ENCODE measurements at regions not wholly inside any gene's neighbourhood (a gene's known extent, or its start where the extent isn't known, plus 50 kb on each side); places are given as distances from the start of the nearest gene placed in this dataset.

DNA sequence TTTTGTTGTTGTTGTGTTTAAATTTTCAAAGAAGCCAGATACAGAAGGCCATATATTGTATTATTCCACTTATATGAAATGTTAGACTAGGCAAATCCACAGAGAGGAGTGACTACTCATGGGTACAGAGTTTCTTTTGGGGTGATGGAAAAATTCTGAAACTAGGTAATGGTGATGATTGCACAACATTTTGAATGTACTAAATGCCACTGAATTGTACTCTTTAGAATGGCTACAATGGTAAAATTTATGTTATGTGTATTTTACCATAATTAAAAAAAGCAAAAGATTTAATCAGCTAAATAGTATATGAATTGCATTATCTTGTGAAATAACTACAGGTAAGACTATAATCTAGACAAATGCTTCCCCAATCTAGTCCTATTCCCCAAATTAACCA lies 733.6 kb upstream of the TMEM132C start (continued):
- no peak for TF ChIP-seq BHLHE40 (IDR thresholded peaks at IDR 0.05; ENCODE audit: borderline replicate concordance in 1 of 2, low read depth in 2 of 2, low read length in 1 of 2)
- no peak for TF ChIP-seq MEF2A (IDR thresholded peaks at IDR 0.05; ENCODE audit: insufficient read depth, low read depth, low read length)
- TF ChIP-seq, protein P1, sequence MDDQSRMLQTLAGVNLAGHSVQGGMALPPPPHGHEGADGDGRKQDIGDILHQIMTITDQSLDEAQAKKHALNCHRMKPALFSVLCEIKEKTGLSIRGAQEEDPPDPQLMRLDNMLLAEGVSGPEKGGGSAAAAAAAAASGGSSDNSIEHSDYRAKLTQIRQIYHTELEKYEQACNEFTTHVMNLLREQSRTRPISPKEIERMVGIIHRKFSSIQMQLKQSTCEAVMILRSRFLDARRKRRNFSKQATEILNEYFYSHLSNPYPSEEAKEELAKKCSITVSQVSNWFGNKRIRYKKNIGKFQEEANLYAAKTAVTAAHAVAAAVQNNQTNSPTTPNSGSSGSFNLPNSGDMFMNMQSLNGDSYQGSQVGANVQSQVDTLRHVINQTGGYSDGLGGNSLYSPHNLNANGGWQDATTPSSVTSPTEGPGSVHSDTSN (IDR thresholded peaks at IDR 0.05; ENCODE audit: insufficient replicate concordance, low read depth, low read length): no peak

DNA sequence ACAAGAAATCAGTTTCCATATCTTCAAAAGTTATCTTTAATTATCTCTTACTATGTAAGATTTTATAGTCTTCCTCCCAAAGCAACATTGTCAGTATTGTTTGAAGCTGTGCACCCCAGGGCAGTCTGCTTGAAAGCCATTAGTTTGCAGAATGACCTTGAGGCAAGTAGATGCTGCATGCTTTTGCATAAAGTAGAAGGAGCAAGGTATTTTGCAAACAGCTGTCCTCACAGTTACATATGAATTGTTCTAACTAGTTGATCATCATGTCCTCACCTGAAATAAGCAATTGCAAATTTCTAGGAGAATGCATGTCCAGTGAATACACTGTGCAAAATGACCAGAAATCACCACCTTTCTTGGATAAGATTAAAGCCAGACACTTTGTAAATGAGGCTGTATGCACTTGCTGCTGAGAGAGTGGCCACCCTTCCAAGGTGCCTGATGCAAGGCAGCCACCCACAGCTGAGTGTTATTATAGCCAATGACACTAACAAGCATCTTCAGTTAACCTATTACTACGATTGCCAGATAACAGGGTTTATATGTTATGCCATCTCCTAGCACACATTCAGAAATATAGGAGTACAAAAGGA lies 730.0 kb upstream of the TMEM132C start:
- POLR2A ChIA-PET: no interaction called here
- intact Hi-C loops (cut with micrococcal nuclease; ENCODE audit: unreplicated experiment): no loop called here
- TF ChIP-seq RB1 (IDR thresholded peaks at IDR 0.05; ENCODE audit: borderline replicate concordance) (no peak), ZNF217 (IDR thresholded peaks at IDR 0.05) (no peak), EGR1 (IDR thresholded peaks at IDR 0.05; ENCODE audit: borderline replicate concordance in 1 of 2, low read depth in 2 of 2, low read length in 2 of 2) (no peak), JUND (IDR thresholded peaks at IDR 0.05; ENCODE audit: low read depth, low read length) (no peak), RAD21 (IDR thresholded peaks at IDR 0.05; ENCODE audit: insufficient read depth, low read depth, low read length) (no peak), SPI1 (IDR thresholded peaks at IDR 0.05; ENCODE audit: borderline replicate concordance, insufficient read depth, low read depth, low read length) (no peak), NFYB (IDR thresholded peaks at IDR 0.05; ENCODE audit: insufficient read depth, low read depth, low read length) (no peak), ASH2L (IDR thresholded peaks at IDR 0.05; ENCODE audit: borderline replicate concordance, low read depth) (no peak)
- TF ChIP-seq, protein P2, sequence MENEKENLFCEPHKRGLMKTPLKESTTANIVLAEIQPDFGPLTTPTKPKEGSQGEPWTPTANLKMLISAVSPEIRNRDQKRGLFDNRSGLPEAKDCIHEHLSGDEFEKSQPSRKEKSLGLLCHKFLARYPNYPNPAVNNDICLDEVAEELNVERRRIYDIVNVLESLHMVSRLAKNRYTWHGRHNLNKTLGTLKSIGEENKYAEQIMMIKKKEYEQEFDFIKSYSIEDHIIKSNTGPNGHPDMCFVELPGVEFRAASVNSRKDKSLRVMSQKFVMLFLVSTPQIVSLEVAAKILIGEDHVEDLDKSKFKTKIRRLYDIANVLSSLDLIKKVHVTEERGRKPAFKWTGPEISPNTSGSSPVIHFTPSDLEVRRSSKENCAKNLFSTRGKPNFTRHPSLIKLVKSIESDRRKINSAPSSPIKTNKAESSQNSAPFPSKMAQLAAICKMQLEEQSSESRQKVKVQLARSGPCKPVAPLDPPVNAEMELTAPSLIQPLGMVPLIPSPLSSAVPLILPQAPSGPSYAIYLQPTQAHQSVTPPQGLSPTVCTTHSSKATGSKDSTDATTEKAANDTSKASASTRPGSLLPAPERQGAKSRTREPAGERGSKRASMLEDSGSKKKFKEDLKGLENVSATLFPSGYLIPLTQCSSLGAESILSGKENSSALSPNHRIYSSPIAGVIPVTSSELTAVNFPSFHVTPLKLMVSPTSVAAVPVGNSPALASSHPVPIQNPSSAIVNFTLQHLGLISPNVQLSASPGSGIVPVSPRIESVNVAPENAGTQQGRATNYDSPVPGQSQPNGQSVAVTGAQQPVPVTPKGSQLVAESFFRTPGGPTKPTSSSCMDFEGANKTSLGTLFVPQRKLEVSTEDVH (IDR thresholded peaks at IDR 0.05; ENCODE audit: low read depth, partially characterized antibody): no peak
- TF ChIP-seq, protein P3, sequence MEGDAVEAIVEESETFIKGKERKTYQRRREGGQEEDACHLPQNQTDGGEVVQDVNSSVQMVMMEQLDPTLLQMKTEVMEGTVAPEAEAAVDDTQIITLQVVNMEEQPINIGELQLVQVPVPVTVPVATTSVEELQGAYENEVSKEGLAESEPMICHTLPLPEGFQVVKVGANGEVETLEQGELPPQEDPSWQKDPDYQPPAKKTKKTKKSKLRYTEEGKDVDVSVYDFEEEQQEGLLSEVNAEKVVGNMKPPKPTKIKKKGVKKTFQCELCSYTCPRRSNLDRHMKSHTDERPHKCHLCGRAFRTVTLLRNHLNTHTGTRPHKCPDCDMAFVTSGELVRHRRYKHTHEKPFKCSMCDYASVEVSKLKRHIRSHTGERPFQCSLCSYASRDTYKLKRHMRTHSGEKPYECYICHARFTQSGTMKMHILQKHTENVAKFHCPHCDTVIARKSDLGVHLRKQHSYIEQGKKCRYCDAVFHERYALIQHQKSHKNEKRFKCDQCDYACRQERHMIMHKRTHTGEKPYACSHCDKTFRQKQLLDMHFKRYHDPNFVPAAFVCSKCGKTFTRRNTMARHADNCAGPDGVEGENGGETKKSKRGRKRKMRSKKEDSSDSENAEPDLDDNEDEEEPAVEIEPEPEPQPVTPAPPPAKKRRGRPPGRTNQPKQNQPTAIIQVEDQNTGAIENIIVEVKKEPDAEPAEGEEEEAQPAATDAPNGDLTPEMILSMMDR (IDR thresholded peaks at IDR 0.05 in 2 of 3, conservative IDR thresholded peaks at IDR 0.05 in 1 of 3; ENCODE audit: control insufficient read depth in 2 of 3, extremely low read depth in 1 of 3, insufficient read depth in 1 of 3, low read depth in 3 of 3, low read length in 3 of 3): no peak
- TF ChIP-seq, protein P4, sequence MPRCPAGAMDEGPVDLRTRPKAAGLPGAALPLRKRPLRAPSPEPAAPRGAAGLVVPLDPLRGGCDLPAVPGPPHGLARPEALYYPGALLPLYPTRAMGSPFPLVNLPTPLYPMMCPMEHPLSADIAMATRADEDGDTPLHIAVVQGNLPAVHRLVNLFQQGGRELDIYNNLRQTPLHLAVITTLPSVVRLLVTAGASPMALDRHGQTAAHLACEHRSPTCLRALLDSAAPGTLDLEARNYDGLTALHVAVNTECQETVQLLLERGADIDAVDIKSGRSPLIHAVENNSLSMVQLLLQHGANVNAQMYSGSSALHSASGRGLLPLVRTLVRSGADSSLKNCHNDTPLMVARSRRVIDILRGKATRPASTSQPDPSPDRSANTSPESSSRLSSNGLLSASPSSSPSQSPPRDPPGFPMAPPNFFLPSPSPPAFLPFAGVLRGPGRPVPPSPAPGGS (IDR thresholded peaks at IDR 0.05; ENCODE audit: borderline replicate concordance, insufficient read depth, low read depth, low read length, poor library complexity, severe bottlenecking): no peak

More for the DNA sequence above, 730.0 kb upstream of the TMEM132C start:
- ChIA-PET RAD21 (ENCODE audit: unreplicated experiment) (no interaction called here), CTCF (no interaction called here), SMC1A (ENCODE audit: uncharacterized antibody, unreplicated experiment) (interaction anchor here (1.1 to 1.2 kb wide), 3 partner anchors 12 to 24 kb away, joined by 3 read pairs; no protein-coding TSS in a partner anchor)
- Histone ChIP-seq H3K27me3 (replicated peaks in 1 of 2; ENCODE audit: control insufficient read depth in 2 of 2, insufficient read depth in 2 of 2, low read length in 1 of 2) (no peaks in the 10 kb centered on the region), H2AFZ (ENCODE audit: control insufficient read depth, low read depth, low read length) (no peak overlapping the region), H3K4me1 (ENCODE audit: control insufficient read depth, insufficient read depth, low read length) (no peaks in the 10 kb centered on the region), H3K4me2 (ENCODE audit: control insufficient read depth, insufficient read depth) (no peak overlapping the region), H3K4me3 (no peak overlapping the region), H3K9ac (ENCODE audit: control insufficient read depth, insufficient read depth, low read length) (no peak overlapping the region), H3K79me2 (ENCODE audit: control insufficient read depth, insufficient read depth, low read length) (no peaks in the 10 kb centered on the region), H4K20me1 (ENCODE audit: control insufficient read depth, insufficient read depth) (no peaks in the 10 kb centered on the region), H3K9me3 (replicated peaks; ENCODE audit: control insufficient read depth, insufficient read depth, low read length) (no peaks in the 10 kb centered on the region), H3K36me3 (ENCODE audit: control insufficient read depth in 2 of 2, insufficient read depth in 2 of 2, low read length in 1 of 2) (no peaks in the 10 kb centered on the region), H3K27ac (ENCODE audit: control insufficient read depth, insufficient read depth) (no peak overlapping the region)
- BruUV-seq (replicated peaks): no TSS peak
- 0% methylated on average over 1 of the region's 1 CpG for WGBS (ENCODE audit: insufficient coverage, insufficient replicate concordance, low lambda C conversion rate, missing lambda C conversion rate)
- FAIRE-seq (no peak), ATAC-seq (no peak), DNase-seq (ENCODE audit: low read depth, low spot score) (no peak)
- in situ Hi-C loops (cut with MboI): no loop called here
